Endothelial cell (in vitro differentiated cells): ENCODE measurements at regions not wholly inside any gene's neighbourhood (a gene's known extent, or its start where the extent isn't known, plus 50 kb on each side); places are given as distances from the start of the nearest gene placed in this dataset.

ENCODE experiments used
- DNase-seq: peaks from one replicate; pipeline ENCODE4 v3.0.0; 2021; ENCODE audit warnings: low spot score
- H3K27ac Mint-ChIP-seq: one replicate; pipeline ENCODE4 v1.8.0; 2021; ENCODE audit warnings: mixed read lengths, inconsistent platforms; ENCODE audit not compliant: unreplicated experiment
- H3K27me3 Mint-ChIP-seq: one replicate; pipeline ENCODE4 v1.8.0; 2021; ENCODE audit warnings: mild to moderate bottlenecking, moderate library complexity, mixed read lengths, inconsistent platforms; ENCODE audit not compliant: unreplicated experiment
- H3K36me3 Mint-ChIP-seq: one replicate; pipeline ENCODE4 v1.8.0; 2021; ENCODE audit warnings: mild to moderate bottlenecking, low read depth, mixed read lengths, inconsistent platforms; ENCODE audit not compliant: unreplicated experiment
- H3K4me1 Mint-ChIP-seq: one replicate; pipeline ENCODE4 v1.8.0; 2021; ENCODE audit warnings: mild to moderate bottlenecking, mixed read lengths, inconsistent platforms; ENCODE audit not compliant: unreplicated experiment
- H3K4me3 Mint-ChIP-seq: one replicate; pipeline ENCODE4 v1.8.0; 2021; ENCODE audit warnings: mild to moderate bottlenecking, mixed read lengths, inconsistent platforms; ENCODE audit not compliant: unreplicated experiment
- H3K9me3 Mint-ChIP-seq: one replicate; pipeline ENCODE4 v1.8.0; 2021; ENCODE audit warnings: mixed read lengths, inconsistent platforms; ENCODE audit not compliant: unreplicated experiment
- CTCF ChIP-seq: fragments of 200-600 bp; sonication (generic); IDR thresholded peaks from one replicate; pipeline ENCODE4 v1.5.0; 2021; ENCODE audit warnings: antibody characterized with exemption; ENCODE audit not compliant: unreplicated experiment

GRCh38 chr18:37900326-37900725 is 334.7 kb upstream of the CELF4 start:
- Mint-ChIP-seq H3K27ac (no peak overlapping the region), H3K4me3 (no peak overlapping the region), H3K4me1 (peaks cover 4% of the 10 kb centered on the region), H3K9me3 (no peaks in the 10 kb centered on the region), H3K36me3 (no peaks in the 10 kb centered on the region), H3K27me3 (no peaks in the 10 kb centered on the region)
- no peak for DNase-seq
- no peak for TF ChIP-seq CTCF

- H3K4me3 Mint-ChIP-seq: no peak overlapping the region
- no peaks in the 10 kb centered on the region for H3K9me3 Mint-ChIP-seq
- H3K4me1 Mint-ChIP-seq: no peaks in the 10 kb centered on the region
- peaks cover 3% of the 10 kb centered on the region for H3K27me3 Mint-ChIP-seq
- no peaks in the 10 kb centered on the region for H3K36me3 Mint-ChIP-seq
- no peak overlapping the region for H3K27ac Mint-ChIP-seq
- no peak for TF ChIP-seq CTCF
- DNase-seq: no peak
These were observed 324.4 kb upstream of the CELF4 start for GRCh38 chr18:37889963-37890362.

- TF ChIP-seq CTCF: no peak
- no peaks in the 10 kb centered on the region for H3K9me3 Mint-ChIP-seq
- no peaks in the 10 kb centered on the region for H3K4me1 Mint-ChIP-seq
- H3K27ac Mint-ChIP-seq: no peak overlapping the region
- H3K27me3 Mint-ChIP-seq: peaks cover 6% of the 10 kb centered on the region
- H3K36me3 Mint-ChIP-seq: no peaks in the 10 kb centered on the region
- H3K4me3 Mint-ChIP-seq: no peak overlapping the region
- no peak for DNase-seq
These were observed 309.1 kb upstream of the CELF4 start for GRCh38 chr18:37874721-37875120.

- H3K4me1 Mint-ChIP-seq: no peaks in the 10 kb centered on the region
- H3K36me3 Mint-ChIP-seq: no peaks in the 10 kb centered on the region
- H3K27me3 Mint-ChIP-seq: peaks cover 8% of the 10 kb centered on the region
- TF ChIP-seq CTCF: no peak
- no peaks in the 10 kb centered on the region for H3K9me3 Mint-ChIP-seq
- DNase-seq: no peak
- no peak overlapping the region for H3K4me3 Mint-ChIP-seq
- no peak overlapping the region for H3K27ac Mint-ChIP-seq
These were observed 307.8 kb upstream of the CELF4 start for GRCh38 chr18:37873416-37873815.

GRCh38 chr18:37872562-37872961 is 307.0 kb upstream of the CELF4 start:
- DNase-seq: no peak
- no peaks in the 10 kb centered on the region for H3K36me3 Mint-ChIP-seq
- no peak overlapping the region for H3K27ac Mint-ChIP-seq
- peaks cover 6% of the 10 kb centered on the region for H3K27me3 Mint-ChIP-seq
- TF ChIP-seq CTCF: no peak
- no peak overlapping the region for H3K4me3 Mint-ChIP-seq
- no peaks in the 10 kb centered on the region for H3K4me1 Mint-ChIP-seq
- no peaks in the 10 kb centered on the region for H3K9me3 Mint-ChIP-seq
